ENCODE measurements at regions not wholly inside any gene's neighbourhood (a gene's known extent, or its start where the extent isn't known, plus 50 kb on each side); places are given as distances from the start of the nearest gene placed in this dataset.
"Not testable (repeated sequence)": the region's sequence is repeated elsewhere in the genome, so short reads cannot be mapped to it uniquely, and the experiment has no call there.

DNA sequence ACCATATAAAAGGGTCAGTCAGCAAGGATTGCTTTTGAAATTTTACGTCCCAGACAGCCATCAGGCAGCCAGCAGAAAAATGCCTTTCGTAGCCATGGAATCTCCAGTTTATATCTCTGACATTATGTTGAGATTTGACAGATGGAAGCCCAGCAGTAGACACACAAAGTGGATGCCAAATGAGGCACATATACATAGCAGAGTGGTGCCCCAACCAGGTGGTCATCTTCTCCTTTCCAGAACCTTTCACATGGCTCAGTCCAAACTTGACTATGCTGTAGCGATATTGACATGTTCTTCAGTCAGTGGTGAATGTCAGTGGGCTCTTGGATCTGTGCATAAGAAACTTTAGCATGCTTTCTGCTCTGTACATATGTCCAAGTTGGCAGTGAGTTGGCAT, 123.3 kb upstream of the GBE1 start:
- DNase-seq, result no peak

DNA sequence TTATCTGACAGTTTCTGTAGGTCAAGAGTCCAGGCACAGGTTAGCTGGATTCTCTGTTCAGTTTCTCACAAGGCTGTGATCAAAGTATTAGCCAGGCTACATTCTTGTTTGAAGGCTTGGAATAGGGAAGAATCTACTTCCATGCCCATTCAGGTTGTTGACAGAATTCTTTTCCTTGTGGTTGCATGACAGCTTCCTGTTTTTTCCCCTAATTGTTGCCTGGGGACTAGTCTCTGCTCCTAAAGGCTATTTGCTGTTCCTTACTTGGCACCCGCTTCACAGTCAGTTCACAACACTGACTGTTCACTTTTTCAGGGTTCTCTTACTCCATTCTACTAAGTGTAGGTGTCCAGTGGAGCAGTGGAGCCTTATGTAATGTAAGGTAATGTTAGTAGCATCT, 115.4 kb upstream of the GBE1 start:
- DNase-seq, result no peak

DNA sequence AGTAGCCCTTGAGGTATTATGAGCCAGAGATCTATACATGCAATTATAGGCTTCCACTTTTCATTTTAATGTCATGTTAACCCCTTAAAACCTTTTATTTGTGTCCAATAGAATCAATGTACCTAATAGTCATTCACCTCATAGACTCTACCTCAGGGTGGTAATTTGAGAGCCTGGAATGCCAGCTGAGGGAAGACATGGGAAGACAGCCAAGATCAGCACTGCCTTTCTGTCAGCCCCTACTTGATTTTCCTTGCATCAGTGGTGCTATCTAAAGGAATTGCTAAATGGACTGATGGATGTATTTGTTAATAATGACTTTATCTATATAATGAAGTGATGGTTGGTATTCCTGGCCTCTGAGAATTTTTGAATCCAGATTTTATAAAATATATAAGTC, 113.3 kb upstream of the GBE1 start:
- no peak for DNase-seq

DNA sequence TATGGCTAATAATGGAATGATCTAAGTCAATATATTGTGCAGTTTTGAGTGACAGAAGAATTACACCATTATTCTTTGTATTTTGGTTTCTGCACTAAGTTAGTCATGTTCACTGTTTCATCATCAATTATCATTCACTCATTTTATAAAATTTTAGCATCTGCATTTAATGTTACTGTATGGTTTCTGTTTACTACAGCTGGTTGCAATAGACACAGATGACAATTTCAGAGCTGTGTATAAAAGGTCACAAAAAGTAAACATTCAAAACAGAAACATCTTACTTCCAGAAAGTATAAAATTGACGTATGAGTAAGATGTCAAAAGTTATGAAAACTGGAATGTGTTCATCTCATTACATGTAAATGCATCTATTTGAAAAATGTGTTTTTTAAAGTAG, 111.1 kb upstream of the GBE1 start:
- DNase-seq, result no peak

DNA sequence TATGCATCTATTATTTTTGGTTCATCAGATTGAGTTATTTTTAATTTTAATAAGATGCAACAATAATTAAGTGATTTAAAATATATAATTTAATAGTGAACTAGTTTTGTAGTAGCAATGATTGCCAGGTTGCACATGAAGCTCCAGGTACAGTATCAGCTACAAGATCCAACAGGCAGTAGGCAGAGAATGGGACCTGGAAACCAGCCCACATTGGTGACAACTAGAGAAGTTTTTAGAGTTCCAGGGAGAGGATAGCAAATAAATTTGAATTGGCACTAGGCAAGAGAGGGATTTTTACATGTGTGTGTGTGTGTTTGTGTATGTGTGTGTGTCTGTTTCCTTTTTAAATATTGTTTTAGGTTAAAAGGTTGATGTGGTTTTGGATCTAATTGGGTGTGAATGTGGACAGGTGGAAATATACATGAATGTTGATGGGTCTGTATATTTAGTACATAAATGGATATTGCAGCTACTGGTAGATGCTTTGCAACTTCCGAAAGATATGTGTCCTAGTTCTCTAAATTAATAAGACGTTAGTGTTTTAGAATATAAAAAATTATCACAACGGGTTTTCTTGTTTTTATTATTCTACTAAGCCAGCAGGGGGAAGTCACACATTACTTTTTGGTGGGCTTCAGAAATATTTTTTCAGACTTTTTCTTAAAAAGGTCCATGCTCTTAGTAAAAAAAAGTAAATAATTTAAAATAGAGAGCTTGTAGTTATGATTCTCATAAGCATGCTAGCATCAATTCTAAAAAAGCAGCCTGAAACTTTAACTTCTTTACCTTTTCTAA, 110.1 kb upstream of the GBE1 start:
- no peak for DNase-seq

DNA sequence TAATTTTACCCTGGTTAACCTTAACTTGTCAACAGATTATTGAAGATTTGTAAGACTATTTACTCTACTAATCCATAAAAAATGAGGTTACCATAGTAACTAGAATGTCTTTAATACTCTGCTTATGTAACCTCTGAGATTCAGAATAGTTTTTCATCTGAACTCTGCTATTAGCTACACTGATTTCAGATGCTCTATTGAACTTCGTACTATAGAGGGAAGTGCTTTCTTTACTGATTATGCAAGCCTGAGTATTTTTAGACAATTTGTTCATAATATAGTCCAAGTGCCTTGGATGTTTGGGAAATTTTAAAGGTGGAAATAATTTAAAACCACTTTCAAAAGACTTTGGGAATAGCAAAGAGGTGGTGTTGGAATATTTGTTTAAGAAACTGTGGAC, 107.9 kb upstream of the GBE1 start:
- no peak for DNase-seq

DNA sequence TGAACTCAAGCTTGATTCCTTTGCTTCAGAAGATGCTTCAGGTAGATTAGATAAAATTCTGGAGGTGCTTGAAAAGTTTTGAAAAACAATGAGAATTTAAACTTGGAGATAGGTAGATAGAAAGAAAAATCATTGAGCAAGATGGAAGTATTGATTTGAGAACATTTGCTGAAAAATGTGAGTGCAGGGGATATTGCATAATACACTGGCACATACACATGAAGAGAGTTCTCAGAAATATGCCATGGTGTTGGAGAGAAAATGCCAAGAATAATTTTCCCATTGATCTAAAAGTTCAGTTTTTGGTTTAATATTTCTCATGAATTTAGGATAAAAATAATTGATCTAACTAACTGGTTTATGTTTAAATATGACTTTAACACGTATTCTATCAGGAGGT, 107.2 kb upstream of the GBE1 start:
- no peak for DNase-seq

DNA sequence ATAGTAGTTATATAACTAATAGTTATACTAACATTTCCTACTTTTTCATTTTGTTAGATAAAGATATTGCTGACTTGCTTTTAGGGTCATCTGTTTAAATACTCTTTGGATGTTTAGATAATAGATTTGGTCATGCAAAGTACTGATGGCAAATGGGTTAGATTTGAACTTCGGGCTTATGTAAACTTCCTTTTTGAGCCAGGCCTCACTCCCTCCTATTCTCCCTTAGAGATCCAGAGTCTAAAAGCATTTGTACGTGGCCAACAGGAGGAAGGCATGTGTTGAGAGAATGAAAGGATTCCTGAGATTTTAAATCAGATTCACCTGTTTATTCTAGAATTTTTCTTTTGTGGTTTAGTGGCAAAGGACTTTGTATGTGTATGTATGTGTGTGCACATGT, 106.4 kb upstream of the GBE1 start:
- no peak for DNase-seq

DNA sequence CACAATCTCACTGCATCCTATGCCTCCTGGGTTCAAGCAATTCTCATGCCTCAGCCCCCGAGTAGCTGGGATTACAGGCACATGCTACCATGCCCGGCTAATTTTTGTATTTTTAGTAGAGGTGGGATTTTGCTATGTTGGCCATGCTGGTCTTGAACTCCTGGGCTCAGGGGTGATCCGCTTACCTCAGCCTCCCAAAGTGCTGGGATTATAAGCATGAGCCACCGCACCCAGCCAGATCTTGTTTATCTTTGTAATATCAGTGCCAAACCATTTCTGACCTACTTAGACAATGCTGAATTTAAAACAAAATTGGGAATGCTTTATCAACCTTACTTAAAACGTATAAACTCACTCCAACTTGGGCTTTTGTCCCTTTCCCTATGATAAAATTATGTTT, 103.7 kb upstream of the GBE1 start:
- not testable (repeated sequence) for DNase-seq

DNA sequence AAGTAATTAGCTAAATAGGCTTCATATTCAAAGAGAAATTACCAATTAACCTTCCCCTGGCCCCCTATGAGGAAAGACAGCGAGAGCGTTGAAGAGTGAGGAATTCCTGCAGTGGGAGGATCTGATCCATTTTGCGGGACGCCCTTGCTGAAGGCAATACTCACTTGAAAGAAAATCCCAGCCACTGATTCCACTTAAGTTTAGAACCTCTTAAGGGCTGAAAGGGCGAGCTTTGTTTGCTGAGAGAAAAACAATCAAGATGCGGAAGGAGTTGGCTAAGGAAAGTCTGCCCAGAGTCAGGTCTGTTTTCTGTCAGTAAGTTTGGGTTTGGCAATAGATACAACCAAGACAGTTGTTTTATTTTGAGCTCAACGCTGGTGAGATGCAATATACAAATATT, 102.8 kb upstream of the GBE1 start:
- no peak for DNase-seq

DNA sequence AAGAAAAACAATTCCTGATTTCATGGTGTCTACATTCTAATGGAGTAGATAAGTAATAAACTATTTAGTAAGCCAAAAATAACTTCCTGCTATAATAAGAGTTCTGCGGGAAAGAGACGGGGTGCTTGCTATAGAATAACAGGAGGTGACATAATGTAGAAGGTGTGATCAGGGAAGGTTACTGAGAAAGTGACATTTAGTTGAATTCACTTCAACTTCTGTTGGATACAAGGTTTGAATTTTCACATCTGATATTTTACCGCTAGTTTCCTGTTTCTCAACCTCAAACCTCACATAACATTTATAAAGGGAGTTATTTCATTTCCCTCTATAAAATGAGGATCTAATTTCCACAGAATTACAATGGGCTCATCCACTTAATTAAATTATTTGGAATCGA, 102.3 kb upstream of the GBE1 start:
- DNase-seq, result no peak

DNA sequence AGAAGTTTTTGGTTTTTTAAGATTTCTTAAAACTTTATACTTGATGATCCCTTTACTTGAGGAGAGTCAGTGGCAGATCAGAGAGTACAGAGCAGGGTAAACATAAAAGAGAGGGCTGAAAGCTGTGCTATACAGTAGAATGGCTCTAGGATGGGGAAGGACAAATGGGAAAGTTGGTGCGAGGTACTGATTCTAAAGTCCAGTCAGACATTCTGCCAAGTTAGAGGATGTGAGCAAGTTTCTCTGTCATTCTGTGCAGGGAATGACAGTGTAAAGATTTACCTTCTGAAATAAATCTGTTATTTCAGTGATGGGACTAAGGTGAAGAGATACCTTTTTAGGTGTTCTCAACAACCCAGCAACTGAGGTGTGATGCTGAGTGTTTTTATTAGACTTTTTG, 100.1 kb upstream of the GBE1 start:
- DNase-seq, result no peak

DNA sequence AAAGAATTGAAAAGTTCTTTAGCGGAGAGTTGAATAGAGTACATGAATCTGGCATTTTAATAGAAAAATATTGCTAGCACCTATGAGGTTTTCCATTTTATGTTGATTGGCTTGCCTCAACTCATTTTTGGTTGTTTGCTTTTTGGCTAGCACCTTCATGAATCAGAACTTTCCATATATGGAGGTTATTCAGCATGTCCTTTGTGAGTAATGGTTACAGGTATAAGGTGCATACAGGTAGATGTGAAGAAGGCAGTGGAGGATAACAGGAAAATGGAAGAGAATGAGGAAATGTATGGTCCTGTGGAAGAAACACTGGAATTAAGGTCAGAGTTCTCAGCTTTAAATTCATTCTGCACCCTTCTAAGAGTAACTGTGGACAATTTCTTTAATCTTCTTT, 98.1 kb upstream of the GBE1 start:
- no peak for DNase-seq

DNA sequence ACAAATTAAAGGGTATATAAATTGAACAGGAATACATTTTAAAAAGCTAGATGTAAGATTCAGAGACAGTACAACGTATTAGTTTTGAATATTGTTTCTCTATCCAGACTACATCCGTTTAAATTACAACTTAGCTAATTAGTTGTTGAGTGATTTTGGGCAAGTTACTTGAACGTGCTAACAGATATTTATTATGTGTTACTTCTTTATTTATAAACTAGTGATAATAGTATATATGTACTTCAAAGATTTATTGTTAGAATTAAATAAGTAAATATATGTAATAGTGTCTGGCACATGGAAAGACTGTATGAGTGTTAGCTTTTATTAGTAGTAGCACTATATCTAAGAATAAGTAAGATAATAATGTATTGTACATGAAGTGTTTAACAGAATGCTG, 92.0 kb upstream of the GBE1 start:
- DNase-seq, result no peak

DNA sequence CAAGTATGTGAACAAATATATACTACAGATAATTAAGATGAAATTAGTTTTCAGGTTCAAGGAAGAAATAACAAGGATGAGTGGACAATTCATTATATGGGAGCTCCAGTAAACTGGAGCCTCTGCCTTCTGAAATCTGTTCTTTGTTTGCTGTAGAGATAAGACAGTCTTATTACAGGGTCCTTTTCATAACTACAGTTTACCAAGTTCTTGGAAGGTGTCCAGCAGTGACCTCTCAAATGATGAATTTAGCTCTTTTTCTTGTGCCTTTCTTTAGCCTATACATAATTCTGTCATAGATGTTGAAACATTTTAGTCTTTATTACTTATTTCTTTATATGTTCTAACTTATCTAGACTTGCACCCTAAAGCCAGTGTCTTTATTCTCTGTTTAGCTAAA, 89.7 kb upstream of the GBE1 start:
- DNase-seq, result no peak

DNA sequence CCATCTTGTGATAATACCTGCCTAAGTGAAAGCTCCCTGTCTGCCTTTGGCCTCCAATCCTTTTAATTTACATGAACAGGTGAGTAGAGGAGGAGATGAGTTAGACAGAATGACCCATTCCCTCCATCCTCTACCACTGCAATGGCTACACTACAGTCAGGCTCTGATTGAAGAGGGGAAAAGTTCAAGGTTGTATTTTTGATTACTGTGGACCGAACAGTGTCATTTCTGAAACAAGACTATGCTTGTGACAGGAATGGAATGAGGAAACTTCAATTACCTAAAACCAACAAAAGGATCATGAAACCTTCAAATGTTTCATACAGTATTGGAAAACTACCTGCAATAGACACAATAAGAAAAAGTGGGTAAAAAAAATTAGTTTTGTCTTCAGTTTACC, 85.5 kb upstream of the GBE1 start:
- no peak for DNase-seq

DNA sequence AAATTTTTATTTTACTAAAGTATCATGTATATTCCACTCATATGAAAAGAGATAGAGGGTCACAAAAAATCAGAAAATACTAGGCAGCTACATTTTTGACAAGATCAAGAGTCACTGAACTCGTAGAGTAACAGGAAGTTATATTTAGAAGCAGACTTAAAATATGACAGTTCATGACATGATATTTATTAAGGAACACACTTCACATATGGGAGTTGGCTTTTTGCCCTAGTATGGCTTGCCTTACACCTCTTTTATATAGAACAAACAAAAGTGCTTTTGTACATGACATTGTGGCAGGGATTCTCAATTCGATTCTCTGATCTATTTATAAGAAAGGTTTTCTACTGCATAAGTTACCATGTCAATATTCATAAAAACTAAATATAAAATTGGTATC, 80.1 kb upstream of the GBE1 start:
- no peak for DNase-seq

DNA sequence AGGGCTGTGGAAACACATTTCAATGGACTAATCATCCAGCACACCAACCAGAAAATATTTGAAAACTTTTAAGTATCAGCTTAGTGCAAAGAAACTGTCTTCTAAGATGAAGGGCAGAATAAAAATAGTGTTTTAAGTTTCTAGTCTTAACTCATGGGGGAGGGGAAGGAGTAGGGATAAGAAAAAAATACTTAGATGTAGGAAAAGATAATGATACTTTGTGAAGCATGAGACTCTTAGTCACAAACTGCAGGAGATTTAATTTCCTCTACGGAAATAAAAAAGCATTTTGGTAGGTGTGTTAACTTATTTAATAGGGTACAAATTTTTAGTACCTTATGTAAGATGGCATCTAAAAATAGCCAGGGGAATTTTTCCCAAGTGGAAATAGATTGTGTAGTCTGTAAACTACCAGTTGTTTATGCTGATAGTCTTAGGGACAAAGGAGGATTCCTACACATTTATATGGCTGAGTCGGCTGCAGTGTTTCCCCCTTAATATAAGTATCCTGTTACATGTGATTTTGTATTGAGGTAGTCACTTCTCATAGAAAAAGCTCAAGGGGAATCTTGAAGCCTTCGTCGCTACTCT, 78.2 kb upstream of the GBE1 start:
- no peak for DNase-seq

DNA sequence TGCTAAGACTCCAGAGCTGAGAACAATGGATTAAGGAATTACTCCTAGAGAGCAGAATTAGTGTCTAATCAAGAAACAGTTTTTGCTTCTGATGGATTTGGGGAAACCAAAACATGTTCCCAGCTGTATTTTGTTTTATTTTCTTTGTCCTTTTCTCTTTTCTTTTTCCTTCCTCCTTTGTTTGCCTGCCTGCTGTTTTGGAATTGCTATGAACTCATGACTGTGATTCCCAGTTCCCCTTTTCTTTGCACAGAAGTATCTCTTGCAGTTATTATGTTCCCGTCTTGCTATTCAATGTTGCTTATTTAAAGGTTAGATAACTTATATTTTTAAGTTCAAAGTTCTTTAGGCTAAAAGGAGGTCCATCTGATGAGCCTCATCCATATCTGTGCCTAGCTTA, 77.0 kb upstream of the GBE1 start:
- no peak for DNase-seq

DNA sequence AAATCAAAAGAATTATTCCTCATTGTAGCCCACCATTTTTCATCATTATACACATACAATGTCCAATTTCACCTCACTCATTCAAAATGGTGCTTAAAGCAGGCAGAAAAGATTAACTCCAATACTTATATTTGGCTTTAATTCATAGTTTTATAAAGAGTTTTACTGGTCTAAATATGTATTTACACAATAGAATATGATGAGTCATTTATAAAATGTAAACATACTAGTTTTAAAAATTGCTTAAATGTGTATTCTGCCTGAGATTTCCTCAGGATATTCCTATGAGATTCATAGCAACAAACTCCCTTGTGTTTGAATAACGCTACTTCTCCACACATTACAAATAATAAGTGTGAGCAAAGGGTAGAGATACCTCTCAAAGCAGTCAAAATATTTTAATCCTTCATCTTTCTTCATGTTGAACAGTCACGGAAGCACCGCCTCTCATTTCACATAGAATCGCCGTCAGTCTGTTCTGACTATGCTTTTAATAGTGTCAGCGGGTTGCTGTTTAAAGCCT, 75.7 kb upstream of the GBE1 start:
- no peak for DNase-seq

DNA sequence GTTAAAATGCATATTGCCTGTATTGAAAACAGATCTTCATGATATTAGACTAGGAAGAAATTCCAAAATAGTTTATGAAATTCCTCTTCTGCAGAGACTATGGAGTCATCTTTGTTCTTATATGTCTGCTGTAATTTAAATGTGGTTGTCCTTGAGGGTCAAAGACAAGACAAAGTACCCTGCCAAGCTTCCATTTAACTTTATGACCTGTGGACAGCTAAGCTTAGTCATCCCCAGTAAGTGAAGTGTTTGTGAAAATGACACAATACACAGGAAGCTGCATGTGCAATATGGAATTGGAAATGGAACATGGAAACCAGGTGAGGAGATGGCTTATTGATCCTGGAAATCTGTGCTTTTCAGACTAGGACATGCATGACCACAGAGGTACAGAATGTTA, 68.5 kb upstream of the GBE1 start:
- DNase-seq, result no peak

DNA sequence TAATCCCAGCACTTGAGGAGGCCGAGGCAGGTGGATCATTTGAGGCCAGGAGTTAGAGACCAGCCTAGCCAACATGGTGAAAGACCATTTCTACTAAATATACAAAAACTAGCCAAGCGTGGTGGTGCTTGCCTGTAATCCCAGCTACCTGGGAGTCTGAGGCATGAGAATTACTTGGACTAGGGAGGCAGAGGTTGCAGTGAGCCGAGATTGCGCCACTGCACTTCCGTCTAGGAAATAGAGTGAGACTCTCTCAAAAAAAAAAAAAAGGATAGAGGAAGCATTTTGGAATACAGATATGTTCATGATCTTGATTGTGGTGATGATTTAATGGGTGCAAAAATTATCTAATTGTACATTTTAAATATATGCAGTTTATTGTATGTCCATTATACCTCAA, 67.8 kb upstream of the GBE1 start:
- DNase-seq, result not testable (repeated sequence)

DNA sequence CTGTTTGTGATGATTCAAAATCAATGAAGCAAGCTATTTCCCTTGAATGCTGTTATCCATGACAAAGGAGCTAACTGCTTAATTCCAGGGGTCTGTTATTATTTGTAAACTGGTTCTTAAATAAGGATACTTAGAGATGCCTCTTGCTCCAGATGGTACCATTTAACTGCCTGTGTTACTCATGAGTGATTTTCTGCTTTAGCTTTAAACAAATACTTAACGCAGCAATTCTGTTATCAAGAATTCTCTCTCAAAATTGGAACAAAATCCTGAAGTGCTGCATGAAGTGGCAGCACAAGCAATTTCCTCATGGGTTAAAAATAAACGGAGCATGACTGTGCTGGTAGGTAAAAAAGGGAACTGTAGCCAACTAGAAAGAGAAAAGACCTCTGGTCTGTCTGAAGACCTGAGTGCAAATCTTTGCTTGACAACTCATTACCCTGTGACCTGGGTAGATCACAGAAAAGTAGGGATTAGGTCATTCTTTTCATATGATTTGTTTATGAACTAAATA, 62.5 kb upstream of the GBE1 start:
- no peak for DNase-seq

DNA sequence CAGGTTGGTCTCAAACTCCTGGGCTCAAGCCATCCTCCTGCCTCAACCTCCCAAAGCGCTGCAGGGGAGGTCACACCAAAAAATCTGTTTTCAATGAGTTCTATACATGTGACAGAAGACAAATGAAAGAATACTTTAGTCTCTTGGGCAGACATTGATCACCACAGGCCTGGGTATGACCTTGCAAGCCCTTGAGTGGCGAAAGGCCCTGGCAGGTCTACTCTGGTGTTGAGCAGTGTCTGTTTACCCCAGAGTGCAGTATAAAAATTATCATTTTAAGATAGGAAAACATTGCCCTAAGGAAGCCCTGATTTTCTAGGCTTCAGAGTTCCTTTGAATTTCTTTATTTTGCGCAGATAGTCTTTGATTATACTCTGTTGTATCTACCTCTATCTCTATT, 61.6 kb upstream of the GBE1 start:
- no peak for DNase-seq
